Hindlimb muscle (tissue), 1 donor: ENCODE measurements at regions not wholly inside any gene's neighbourhood (a gene's known extent, or its start where the extent isn't known, plus 50 kb on each side); places are given as distances from the start of the nearest gene placed in this dataset.

Source experiments
- DNase-seq: peaks from one replicate; pipeline ENCODE4 v3.0.0-alpha.2; 2013

- peak; percentile 66 for DNase-seq
Observed at GRCh38 chr5:68953875-68954617, 139.8 kb upstream of the SLC30A5 start.

GRCh38 chr5:68954618-68954910 lies 139.2 kb upstream of the SLC30A5 start:
- no peak for DNase-seq

- DNase-seq, result no peak
Observed at GRCh38 chr5:68957591-68957990, 136.2 kb upstream of the SLC30A5 start.

GRCh38 chr5:68958428-68958827 lies 135.4 kb upstream of the SLC30A5 start:
- DNase-seq, result no peak

- no peak for DNase-seq
Observed at GRCh38 chr5:68960456-68960855, 133.4 kb upstream of the SLC30A5 start.

GRCh38 chr5:68960961-68961360 lies 132.9 kb upstream of the SLC30A5 start:
- no peak for DNase-seq

GRCh38 chr5:68961762-68962161 lies 132.1 kb upstream of the SLC30A5 start:
- no peak for DNase-seq

- DNase-seq, result peak; percentile 76
Observed at GRCh38 chr5:68962757-68963484, 130.9 kb upstream of the SLC30A5 start.

- DNase-seq, result no peak
Observed at GRCh38 chr5:68964679-68965078, 129.1 kb upstream of the SLC30A5 start.

- no peak for DNase-seq
Observed at GRCh38 chr5:68965926-68966325, 127.9 kb upstream of the SLC30A5 start.

GRCh38 chr5:68966596-68966995 lies 127.2 kb upstream of the SLC30A5 start:
- DNase-seq, result no peak

- DNase-seq, result no peak
Observed at GRCh38 chr5:68968429-68968828, 125.4 kb upstream of the SLC30A5 start.

- no peak for DNase-seq
Observed at GRCh38 chr5:68970617-68971016, 123.2 kb upstream of the SLC30A5 start.

GRCh38 chr5:68973696-68974095 lies 120.1 kb upstream of the SLC30A5 start:
- no peak for DNase-seq

GRCh38 chr5:68983043-68983442 lies 110.8 kb upstream of the SLC30A5 start:
- no peak for DNase-seq

- DNase-seq, result no peak
Observed at GRCh38 chr5:68983959-68984358, 109.9 kb upstream of the SLC30A5 start.

GRCh38 chr5:68991279-68992084 lies 102.3 kb upstream of the SLC30A5 start:
- no peak for DNase-seq

GRCh38 chr5:68994645-68995044 lies 99.2 kb upstream of the SLC30A5 start:
- no peak for DNase-seq

GRCh38 chr5:68995845-68996545 lies 97.8 kb upstream of the SLC30A5 start:
- no peak for DNase-seq

- DNase-seq, result no peak
Observed at GRCh38 chr5:68999181-68999580, 94.6 kb upstream of the SLC30A5 start.

GRCh38 chr5:69000216-69000919 lies 93.4 kb upstream of the SLC30A5 start:
- DNase-seq, result no peak

- DNase-seq, result no peak
Observed at GRCh38 chr5:69000949-69001348, 92.9 kb upstream of the SLC30A5 start.
